ENCODE measurements at regions not wholly inside any gene's neighbourhood (a gene's known extent, or its start where the extent isn't known, plus 50 kb on each side); places are given as distances from the start of the nearest gene placed in this dataset.

GRCh38 chr3:99236576-99236975, 335.1 kb upstream of the DCBLD2 start (continued):
- TF ChIP-seq ZNF367 (CRISPR knock-in tag; IDR thresholded peaks at IDR 0.05; ENCODE audit: borderline replicate concordance): no peak
- no peak for TF ChIP-seq KMT2B (CRISPR knock-in tag; IDR thresholded peaks at IDR 0.05)
- TF ChIP-seq HMGA1 (CRISPR knock-in tag; conservative IDR thresholded peaks at IDR 0.05): no peak
- no peak for TF ChIP-seq ISL2 (CRISPR knock-in tag; IDR thresholded peaks at IDR 0.05)
- TF ChIP-seq ZBTB1 (CRISPR knock-in tag; IDR thresholded peaks at IDR 0.05; ENCODE audit: borderline replicate concordance): no peak
- TF ChIP-seq CENPBD1 (CRISPR knock-in tag; IDR thresholded peaks at IDR 0.05; ENCODE audit: borderline replicate concordance, low read depth): no peak
- TF ChIP-seq, protein P1, sequence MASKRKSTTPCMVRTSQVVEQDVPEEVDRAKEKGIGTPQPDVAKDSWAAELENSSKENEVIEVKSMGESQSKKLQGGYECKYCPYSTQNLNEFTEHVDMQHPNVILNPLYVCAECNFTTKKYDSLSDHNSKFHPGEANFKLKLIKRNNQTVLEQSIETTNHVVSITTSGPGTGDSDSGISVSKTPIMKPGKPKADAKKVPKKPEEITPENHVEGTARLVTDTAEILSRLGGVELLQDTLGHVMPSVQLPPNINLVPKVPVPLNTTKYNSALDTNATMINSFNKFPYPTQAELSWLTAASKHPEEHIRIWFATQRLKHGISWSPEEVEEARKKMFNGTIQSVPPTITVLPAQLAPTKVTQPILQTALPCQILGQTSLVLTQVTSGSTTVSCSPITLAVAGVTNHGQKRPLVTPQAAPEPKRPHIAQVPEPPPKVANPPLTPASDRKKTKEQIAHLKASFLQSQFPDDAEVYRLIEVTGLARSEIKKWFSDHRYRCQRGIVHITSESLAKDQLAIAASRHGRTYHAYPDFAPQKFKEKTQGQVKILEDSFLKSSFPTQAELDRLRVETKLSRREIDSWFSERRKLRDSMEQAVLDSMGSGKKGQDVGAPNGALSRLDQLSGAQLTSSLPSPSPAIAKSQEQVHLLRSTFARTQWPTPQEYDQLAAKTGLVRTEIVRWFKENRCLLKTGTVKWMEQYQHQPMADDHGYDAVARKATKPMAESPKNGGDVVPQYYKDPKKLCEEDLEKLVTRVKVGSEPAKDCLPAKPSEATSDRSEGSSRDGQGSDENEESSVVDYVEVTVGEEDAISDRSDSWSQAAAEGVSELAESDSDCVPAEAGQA (IDR thresholded peaks at IDR 0.05; ENCODE audit: low read depth): no peak
- TF ChIP-seq, protein P1 (CRISPR knock-in tag; IDR thresholded peaks at IDR 0.05; ENCODE audit: borderline replicate concordance): no peak
- no peak for TF ChIP-seq ZBTB7A (CRISPR knock-in tag; IDR thresholded peaks at IDR 0.05)
- TF ChIP-seq RBM39 (IDR thresholded peaks at IDR 0.05; ENCODE audit: low read depth, low read length, poor library complexity, severe bottlenecking): no peak
- no peak for TF ChIP-seq SMYD3 (CRISPR knock-in tag; IDR thresholded peaks at IDR 0.05)
- TF ChIP-seq ZNF891 (CRISPR knock-in tag; IDR thresholded peaks at IDR 0.05): no peak
- TF ChIP-seq, protein P2, sequence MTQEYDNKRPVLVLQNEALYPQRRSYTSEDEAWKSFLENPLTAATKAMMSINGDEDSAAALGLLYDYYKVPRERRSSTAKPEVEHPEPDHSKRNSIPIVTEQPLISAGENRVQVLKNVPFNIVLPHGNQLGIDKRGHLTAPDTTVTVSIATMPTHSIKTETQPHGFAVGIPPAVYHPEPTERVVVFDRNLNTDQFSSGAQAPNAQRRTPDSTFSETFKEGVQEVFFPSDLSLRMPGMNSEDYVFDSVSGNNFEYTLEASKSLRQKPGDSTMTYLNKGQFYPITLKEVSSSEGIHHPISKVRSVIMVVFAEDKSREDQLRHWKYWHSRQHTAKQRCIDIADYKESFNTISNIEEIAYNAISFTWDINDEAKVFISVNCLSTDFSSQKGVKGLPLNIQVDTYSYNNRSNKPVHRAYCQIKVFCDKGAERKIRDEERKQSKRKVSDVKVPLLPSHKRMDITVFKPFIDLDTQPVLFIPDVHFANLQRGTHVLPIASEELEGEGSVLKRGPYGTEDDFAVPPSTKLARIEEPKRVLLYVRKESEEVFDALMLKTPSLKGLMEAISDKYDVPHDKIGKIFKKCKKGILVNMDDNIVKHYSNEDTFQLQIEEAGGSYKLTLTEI (CRISPR knock-in tag; conservative IDR thresholded peaks at IDR 0.05): no peak
- no peak for TF ChIP-seq MBD4 (IDR thresholded peaks at IDR 0.05; ENCODE audit: borderline replicate concordance, low read length)
- no peak for TF ChIP-seq ZNF710 (CRISPR knock-in tag; IDR thresholded peaks at IDR 0.05; ENCODE audit: borderline replicate concordance)
- TF ChIP-seq SOX13 (IDR thresholded peaks at IDR 0.05): no peak
- no peak for TF ChIP-seq SOX13 (CRISPR knock-in tag; conservative IDR thresholded peaks at IDR 0.05 in 1 of 2, IDR thresholded peaks at IDR 0.05 in 1 of 2)

Measured in HepG2 (cell line).